RWPE1 (cell line): ENCODE measurements at regions not wholly inside any gene's neighbourhood (a gene's known extent, or its start where the extent isn't known, plus 50 kb on each side); places are given as distances from the start of the nearest gene placed in this dataset.
"Not testable (repeated sequence)": the region's sequence is repeated elsewhere in the genome, so short reads cannot be mapped to it uniquely, and the experiment has no call there.

Experiments used
- CTCF ChIA-PET: fragments of 350-600 bp; sonication (Branson Sonifier 250); formaldehyde crosslinking; extraction: SDS; loops from one replicate; lab custom pipeline; 2021; lab: Yijun Ruan, JAX
- POLR2A ChIA-PET: fragments of 400-600 bp; formaldehyde crosslinking; extraction: SDS; loops from one replicate; lab custom pipeline; 2020; ENCODE audit warnings: antibody characterized with exemption; ENCODE audit not compliant: low non-redundant PET; lab: Yijun Ruan, JAX
- DNase-seq: peaks from one replicate; pipeline ENCODE4 v3.0.0; 2012; ENCODE audit warnings: low spot score
- H3K27ac ChIP-seq: fragments of 450-650 bp; 2 replicates; pipeline ENCODE4 v1.5.1; 2017
- CTCF ChIP-seq: fragments of 450-650 bp; conservative IDR thresholded peaks from 2 replicates; pipeline ENCODE4 v1.5.1; 2017; ENCODE audit warnings: low read depth, mild to moderate bottlenecking

- no peak for TF ChIP-seq CTCF
- ChIA-PET CTCF (no interaction called here), POLR2A (no interaction called here)
- no peak for DNase-seq
- H3K27ac ChIP-seq, result no peak overlapping the region
These were observed 895.6 kb upstream of the ROBO1 start for GRCh38 chr3:80663426-80663825.

GRCh38 chr3:80655216-80655615 lies 887.4 kb upstream of the ROBO1 start:
- ChIA-PET POLR2A (no interaction called here), CTCF (no interaction called here)
- no peak for TF ChIP-seq CTCF
- H3K27ac ChIP-seq, result no peak overlapping the region
- no peak for DNase-seq

GRCh38 chr3:80649170-80649569 lies 881.4 kb upstream of the ROBO1 start:
- H3K27ac ChIP-seq, result no peak overlapping the region
- no peak for DNase-seq
- CTCF ChIA-PET, result interaction anchor here (0.6 kb wide), 1 partner anchor 187 kb away, joined by 3 read pairs; no protein-coding TSS in a partner anchor
- no peak for TF ChIP-seq CTCF
- POLR2A ChIA-PET, result no interaction called here

- TF ChIP-seq CTCF, result no peak
- CTCF ChIA-PET, result no interaction called here
- DNase-seq, result no peak
- POLR2A ChIA-PET, result no interaction called here
- no peak overlapping the region for H3K27ac ChIP-seq
These were observed 875.6 kb upstream of the ROBO1 start for GRCh38 chr3:80643421-80643820.

- CTCF ChIA-PET, result no interaction called here
These were observed 850.8 kb upstream of the ROBO1 start for GRCh38 chr3:80618295-80619256.

GRCh38 chr3:80612366-80612765 lies 844.6 kb upstream of the ROBO1 start:
- no peak overlapping the region for H3K27ac ChIP-seq
- no peak for TF ChIP-seq CTCF
- ChIA-PET POLR2A (no interaction called here), CTCF (no interaction called here)
- no peak for DNase-seq

More at GRCh38 chr3:80618295-80619256, 850.8 kb upstream of the ROBO1 start:
- no peak for DNase-seq
- no peak for TF ChIP-seq CTCF
- no peak overlapping the region for H3K27ac ChIP-seq
- POLR2A ChIA-PET, result no interaction called here

- H3K27ac ChIP-seq, CTCF ChIA-PET, POLR2A ChIA-PET, DNase-seq: not testable (repeated sequence)
These were observed 840.3 kb upstream of the ROBO1 start for GRCh38 chr3:80608072-80608471.
